ENCODE measurements at regions not wholly inside any gene's neighbourhood (a gene's known extent, or its start where the extent isn't known, plus 50 kb on each side); places are given as distances from the start of the nearest gene placed in this dataset.

GRCh38 chr1:214844319-214844718 lies 238.2 kb upstream of the KCNK2 start:
- Histone ChIP-seq H3K27me3 (replicated peaks) (no peaks in the 10 kb centered on the region), H3K27ac (no peak overlapping the region), H3K4me3 (ENCODE audit: low read depth, low read length) (no peak overlapping the region), H3K36me3 (replicated peaks) (no peaks in the 10 kb centered on the region)
- in situ Hi-C loops (cut with HindIII; ENCODE audit: low pct_ligation_motif_present, low sequenced_read_pairs), result no loop called here
- no peak for TF ChIP-seq CTCF (IDR thresholded peaks at IDR 0.05; ENCODE audit: low read depth, low read length, missing control alignments)
- DNase-seq, result no peak

GRCh38 chr1:214846276-214846675 lies 236.3 kb upstream of the KCNK2 start:
- no peak overlapping the region for H3K4me3 ChIP-seq (ENCODE audit: low read depth, low read length)
- H3K27ac ChIP-seq, result no peak overlapping the region
- no peak for TF ChIP-seq CTCF (IDR thresholded peaks at IDR 0.05; ENCODE audit: low read depth, low read length, missing control alignments)
- H3K36me3 ChIP-seq (replicated peaks), result no peaks in the 10 kb centered on the region
- no peaks in the 10 kb centered on the region for H3K27me3 ChIP-seq (replicated peaks)
- DNase-seq, result no peak
- in situ Hi-C loops (cut with HindIII; ENCODE audit: low pct_ligation_motif_present, low sequenced_read_pairs), result no loop called here

GRCh38 chr1:214847071-214847810 lies 235.3 kb upstream of the KCNK2 start:
- DNase-seq, result no peak
- in situ Hi-C loops (cut with HindIII; ENCODE audit: low pct_ligation_motif_present, low sequenced_read_pairs), result no loop called here

GRCh38 chr1:214848101-214848500 lies 234.4 kb upstream of the KCNK2 start:
- Histone ChIP-seq H3K4me3 (ENCODE audit: low read depth, low read length) (no peak overlapping the region), H3K27me3 (replicated peaks) (no peaks in the 10 kb centered on the region), H3K36me3 (replicated peaks) (no peaks in the 10 kb centered on the region), H3K27ac (no peak overlapping the region)
- TF ChIP-seq CTCF (IDR thresholded peaks at IDR 0.05; ENCODE audit: low read depth, low read length, missing control alignments), result no peak
- no peak for DNase-seq
- in situ Hi-C loops (cut with HindIII; ENCODE audit: low pct_ligation_motif_present, low sequenced_read_pairs), result no loop called here

More at GRCh38 chr1:214847071-214847810, 235.3 kb upstream of the KCNK2 start:
- no peak for TF ChIP-seq CTCF (IDR thresholded peaks at IDR 0.05; ENCODE audit: low read depth, low read length, missing control alignments)
- H3K36me3 ChIP-seq (replicated peaks), result no peaks in the 10 kb centered on the region
- no peak overlapping the region for H3K4me3 ChIP-seq (ENCODE audit: low read depth, low read length)
- H3K27me3 ChIP-seq (replicated peaks), result no peaks in the 10 kb centered on the region
- H3K27ac ChIP-seq, result no peak overlapping the region

GRCh38 chr1:214850432-214851050 lies 232.0 kb upstream of the KCNK2 start:
- in situ Hi-C loops (cut with HindIII; ENCODE audit: low pct_ligation_motif_present, low sequenced_read_pairs), result no loop called here
- DNase-seq, result no peak
- Histone ChIP-seq H3K4me3 (ENCODE audit: low read depth, low read length) (no peak overlapping the region), H3K27ac (no peak overlapping the region), H3K36me3 (replicated peaks) (no peaks in the 10 kb centered on the region), H3K27me3 (replicated peaks) (no peaks in the 10 kb centered on the region)
- no peak for TF ChIP-seq CTCF (IDR thresholded peaks at IDR 0.05; ENCODE audit: low read depth, low read length, missing control alignments)
